AG10803 (cell line): ENCODE measurements at regions not wholly inside any gene's neighbourhood (a gene's known extent, or its start where the extent isn't known, plus 50 kb on each side); places are given as distances from the start of the nearest gene placed in this dataset.
A peak's percentile ranks its signal among the peaks of the same experiment; 100 is the strongest.
"Not testable (repeated sequence)": the region's sequence is repeated elsewhere in the genome, so short reads cannot be mapped to it uniquely, and the experiment has no call there.

Experiments used
- DNase-seq: peaks from one replicate; pipeline ENCODE4 v3.0.0; 2010; ENCODE audit warnings: low read depth
- H3K4me3 ChIP-seq: 2 replicates; pipeline ENCODE4 v1.5.1; 2011; ENCODE audit warnings: mild to moderate bottlenecking, low read length, control low read depth
- CTCF ChIP-seq: conservative IDR thresholded peaks from 2 replicates; pipeline ENCODE4 v1.5.1; 2011; ENCODE audit warnings: mild to moderate bottlenecking, low read length, control low read depth, inconsistent platforms

- DNase-seq, result no peak
- TF ChIP-seq CTCF, result no peak
- no peak overlapping the region for H3K4me3 ChIP-seq
These were observed 205.0 kb upstream of the SSTR4 start for GRCh38 chr20:22830138-22830537.

- H3K4me3 ChIP-seq, DNase-seq: not testable (repeated sequence)
These were observed 204.4 kb upstream of the SSTR4 start for GRCh38 chr20:22830715-22831114.

GRCh38 chr20:22833851-22834250, 201.3 kb upstream of the SSTR4 start:
- no peak overlapping the region for H3K4me3 ChIP-seq
- no peak for DNase-seq
- TF ChIP-seq CTCF, result no peak

- no peak overlapping the region for H3K4me3 ChIP-seq
- TF ChIP-seq CTCF, result no peak
- DNase-seq, result no peak
These were observed 200.4 kb upstream of the SSTR4 start for GRCh38 chr20:22834651-22835256.

GRCh38 chr20:22836211-22836610, 198.9 kb upstream of the SSTR4 start:
- DNase-seq, result peak; percentile 17
- TF ChIP-seq CTCF, result no peak
- no peak overlapping the region for H3K4me3 ChIP-seq

- TF ChIP-seq CTCF, result no peak
- H3K4me3 ChIP-seq, result no peak overlapping the region
- DNase-seq, result no peak
These were observed 198.2 kb upstream of the SSTR4 start for GRCh38 chr20:22836877-22837276.

- no peak for TF ChIP-seq CTCF
- H3K4me3 ChIP-seq, result no peak overlapping the region
- no peak for DNase-seq
These were observed 197.1 kb upstream of the SSTR4 start for GRCh38 chr20:22838001-22838400.

GRCh38 chr20:22841846-22842245, 193.3 kb upstream of the SSTR4 start:
- DNase-seq, result no peak
- no peak for TF ChIP-seq CTCF
- H3K4me3 ChIP-seq, result no peak overlapping the region
